Esophagus (tissue), 2 donors: ENCODE measurements at regions not wholly inside any gene's neighbourhood (a gene's known extent, or its start where the extent isn't known, plus 50 kb on each side); places are given as distances from the start of the nearest gene placed in this dataset.

Source experiments
- H3K27ac ChIP-seq, 2 donors: one replicate each; pipeline ENCODE4 v1.5.1; 2013; ENCODE audit warnings: low read depth in 2 of 2, mild to moderate bottlenecking in 2 of 2, inconsistent platforms in 1 of 2, low read length in 1 of 2, moderate library complexity in 1 of 2
- H3K27me3 ChIP-seq, 2 donors: one replicate each; pipeline ENCODE4 v1.6.1; 2013; ENCODE audit warnings: low read length in 2 of 2, control low read depth in 1 of 2, mild to moderate bottlenecking in 1 of 2; ENCODE audit not compliant: insufficient read depth in 2 of 2, control insufficient read depth in 1 of 2
- H3K36me3 ChIP-seq, 2 donors: one replicate each; pipeline ENCODE4 v1.6.1; 2013; ENCODE audit warnings: low read length in 1 of 2; ENCODE audit not compliant: control insufficient read depth in 2 of 2, insufficient read depth in 2 of 2
- H3K4me1 ChIP-seq, 2 donors: one replicate each; pipeline ENCODE4 v1.6.1; 2013; ENCODE audit warnings: low read length in 1 of 2; ENCODE audit not compliant: control insufficient read depth in 2 of 2, insufficient read depth in 2 of 2
- H3K4me3 ChIP-seq, 2 donors: one replicate each; pipeline ENCODE4 v1.5.1; 2013; ENCODE audit warnings: low read length in 2 of 2, mild to moderate bottlenecking in 2 of 2, low read depth in 1 of 2, moderate library complexity in 1 of 2
- H3K9me3 ChIP-seq, 2 donors: one replicate each; pipeline ENCODE4 v1.6.1; 2013; ENCODE audit warnings: mild to moderate bottlenecking in 2 of 2, low read depth in 1 of 2, low read length in 1 of 2, moderate library complexity in 1 of 2; ENCODE audit not compliant: control insufficient read depth in 2 of 2, insufficient read depth in 1 of 2
- WGBS, 2 donors: extraction: QIAGEN DNeasy Blood & Tissue Kit; methylation state at CpG; one replicate each; pipeline ENCODE4 v1.1.7; 2013; 5-methylcytosine and 5-hydroxymethylcytosine counted together
- donor health status: healthy with polysubstance abuse.
- donor health status: Bipolar disorder and iron deficiency.

DNA sequence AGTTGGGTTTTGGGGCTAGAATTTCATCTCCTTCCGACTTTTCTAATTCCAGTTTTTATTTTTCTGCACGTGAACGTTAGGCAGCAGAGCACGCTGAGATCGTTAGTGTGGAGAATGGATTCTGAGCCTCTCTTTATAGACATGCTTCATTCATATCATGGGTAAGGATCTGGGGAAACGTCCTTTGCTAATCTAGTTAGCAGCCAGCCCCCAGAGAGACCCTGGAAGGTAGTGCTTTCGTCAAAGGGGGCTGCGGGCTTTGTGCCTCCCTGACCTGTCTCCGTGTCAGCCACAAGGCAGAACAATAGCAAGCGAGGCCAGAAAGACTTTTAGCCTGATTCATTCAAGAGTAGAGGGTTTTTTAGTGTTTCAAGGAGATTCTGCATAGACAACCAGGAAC, 196.3 kb upstream of the KLF6 start:
- Histone ChIP-seq H3K36me3 (no peaks in the 10 kb centered on the region), H3K4me1 (no peaks in the 10 kb centered on the region), H3K27me3 (no peaks in the 10 kb centered on the region), H3K9me3 (peaks cover 0 to 3% of the 10 kb centered on the region in 2 donors), H3K27ac (no peak overlapping the region), H3K4me3 (no peak overlapping the region)
- 85 to 91% methylated on average over 10 of the region's 10 CpGs for WGBS, 2 donors

DNA sequence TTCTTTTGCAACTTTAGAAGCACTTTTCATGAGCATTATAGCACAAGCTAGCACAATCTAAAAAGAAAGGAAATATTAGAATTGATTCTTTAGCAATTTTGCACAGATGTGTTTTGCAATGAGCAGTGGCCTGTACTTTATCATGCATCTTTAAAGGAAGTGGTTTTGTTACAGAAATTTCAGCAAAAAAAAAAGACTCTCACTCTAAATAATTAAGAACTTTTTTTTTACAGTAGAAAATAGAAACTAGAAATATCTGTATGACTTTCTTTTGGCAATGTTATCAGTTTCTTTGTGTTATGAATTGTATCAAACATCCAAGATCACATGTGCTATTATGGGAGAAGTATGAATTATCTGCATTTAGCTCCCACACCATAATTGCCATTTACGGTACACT, 195.7 kb upstream of the KLF6 start:
- H3K4me1 ChIP-seq: no peaks in the 10 kb centered on the region
- H3K27ac ChIP-seq: no peak overlapping the region
- no peak overlapping the region for H3K4me3 ChIP-seq
- peaks cover 0 to 3% of the 10 kb centered on the region in 2 donors for H3K9me3 ChIP-seq
- WGBS, 2 donors: 82 to 87% methylated on average over 1 of the region's 1 CpG
- H3K27me3 ChIP-seq: no peaks in the 10 kb centered on the region
- no peaks in the 10 kb centered on the region for H3K36me3 ChIP-seq

DNA sequence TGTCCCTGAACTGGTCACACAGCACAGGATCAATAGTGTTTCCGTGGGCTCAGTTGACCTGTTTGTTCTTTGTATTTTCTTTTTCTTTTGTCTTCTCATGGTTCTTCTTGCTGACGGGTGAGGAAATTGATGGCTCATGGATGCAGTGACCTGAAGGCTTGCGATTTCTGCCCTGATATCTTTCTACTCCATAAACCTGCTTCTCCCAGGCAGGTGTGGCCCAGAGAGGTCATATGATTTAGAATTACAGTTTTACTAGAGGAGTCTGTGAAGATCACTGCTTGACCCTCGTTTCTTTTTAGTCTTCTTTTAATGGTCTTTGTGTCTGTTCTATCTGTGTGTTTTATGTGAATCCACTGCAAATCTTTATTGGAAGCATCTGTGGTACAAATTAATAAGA, 195.1 kb upstream of the KLF6 start:
- no peak overlapping the region for H3K4me3 ChIP-seq
- WGBS, 2 donors: 56 to 72% methylated on average over 4 of the region's 4 CpGs
- H3K4me1 ChIP-seq: no peaks in the 10 kb centered on the region
- no peaks in the 10 kb centered on the region for H3K36me3 ChIP-seq
- peak overlapping the region in 1 of 2 donors; percentile 28 for H3K27ac ChIP-seq
- peaks cover 0 to 3% of the 10 kb centered on the region in 2 donors for H3K9me3 ChIP-seq
- H3K27me3 ChIP-seq: no peaks in the 10 kb centered on the region

- 48 to 59% methylated on average over 4 of the region's 4 CpGs for WGBS, 2 donors
- Histone ChIP-seq H3K27me3 (no peaks in the 10 kb centered on the region), H3K27ac (peak overlapping the region; percentile 46 to 56), H3K4me3 (no peak overlapping the region), H3K4me1 (no peaks in the 10 kb centered on the region), H3K9me3 (peaks cover 0 to 3% of the 10 kb centered on the region in 2 donors), H3K36me3 (no peaks in the 10 kb centered on the region)
Observed at GRCh38 chr10:3978761-3979160, 193.8 kb upstream of the KLF6 start.

GRCh38 chr10:3978174-3978573, 193.2 kb upstream of the KLF6 start:
- WGBS, 2 donors: 86 to 95% methylated on average over 1 of the region's 1 CpG
- Histone ChIP-seq H3K36me3 (no peaks in the 10 kb centered on the region), H3K27me3 (no peaks in the 10 kb centered on the region), H3K27ac (peak overlapping the region in 1 of 2 donors; percentile 29), H3K9me3 (peaks cover 0 to 3% of the 10 kb centered on the region in 2 donors), H3K4me3 (no peak overlapping the region), H3K4me1 (no peaks in the 10 kb centered on the region)

DNA sequence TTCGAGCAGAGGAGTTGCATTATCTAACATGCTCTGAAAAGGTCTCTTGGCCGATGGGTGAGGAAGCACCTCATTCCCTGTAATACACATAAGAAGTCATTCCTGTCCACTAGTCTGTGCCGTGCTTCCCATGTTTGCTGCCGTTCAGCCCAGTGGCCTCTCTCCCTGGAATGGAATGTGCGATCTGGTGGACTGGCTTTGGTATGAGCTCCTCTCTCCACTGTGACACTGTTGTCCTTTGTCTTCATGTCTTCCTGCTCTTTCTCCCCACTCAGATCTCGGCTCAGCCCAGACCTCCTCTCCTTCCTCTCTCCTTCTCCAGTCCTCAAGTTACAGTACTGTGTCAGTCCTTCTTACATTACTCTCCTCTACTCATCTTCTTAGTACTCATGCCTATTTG, 192.8 kb upstream of the KLF6 start:
- no peaks in the 10 kb centered on the region for H3K27me3 ChIP-seq

GRCh38 chr10:3976718-3977117, 191.7 kb upstream of the KLF6 start:
- Histone ChIP-seq H3K36me3 (no peaks in the 10 kb centered on the region), H3K4me1 (no peaks in the 10 kb centered on the region), H3K9me3 (peaks cover 0 to 3% of the 10 kb centered on the region in 2 donors), H3K27me3 (no peaks in the 10 kb centered on the region), H3K4me3 (no peak overlapping the region), H3K27ac (no peak overlapping the region)
- WGBS, 2 donors: 77 to 84% methylated on average over 1 of the region's 1 CpG

More for the DNA sequence above, 192.8 kb upstream of the KLF6 start:
- H3K4me1 ChIP-seq: no peaks in the 10 kb centered on the region
- no peak overlapping the region for H3K4me3 ChIP-seq
- 86 to 89% methylated on average over 6 of the region's 6 CpGs for WGBS, 2 donors
- H3K36me3 ChIP-seq: no peaks in the 10 kb centered on the region
- peak overlapping the region; percentile 29 to 76 for H3K27ac ChIP-seq
- peaks cover 0 to 3% of the 10 kb centered on the region in 2 donors for H3K9me3 ChIP-seq

DNA sequence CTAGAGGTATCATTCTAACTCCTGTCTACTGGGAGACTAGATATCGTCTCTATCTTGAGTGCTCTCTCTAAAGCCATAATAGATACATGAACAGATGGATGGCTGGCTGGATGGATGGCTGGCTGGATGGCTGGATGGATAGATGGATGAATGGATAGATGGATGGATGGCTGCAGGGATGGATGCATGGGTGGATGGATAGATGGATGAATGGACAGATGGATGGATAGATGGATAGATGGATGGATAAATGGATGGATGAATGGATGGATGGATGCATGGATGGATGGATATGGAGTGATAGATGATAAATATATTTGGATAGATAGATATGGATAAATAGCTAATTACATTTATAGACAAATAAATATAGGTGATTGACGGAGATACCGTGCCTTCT, 191.2 kb upstream of the KLF6 start:
- H3K27me3 ChIP-seq: no peaks in the 10 kb centered on the region
- H3K9me3 ChIP-seq: peaks cover 0 to 3% of the 10 kb centered on the region in 2 donors
- no peak overlapping the region for H3K27ac ChIP-seq
- WGBS, 2 donors: 68 to 79% methylated on average over 3 of the region's 3 CpGs
- H3K36me3 ChIP-seq: no peaks in the 10 kb centered on the region
- no peak overlapping the region for H3K4me3 ChIP-seq
- no peaks in the 10 kb centered on the region for H3K4me1 ChIP-seq

DNA sequence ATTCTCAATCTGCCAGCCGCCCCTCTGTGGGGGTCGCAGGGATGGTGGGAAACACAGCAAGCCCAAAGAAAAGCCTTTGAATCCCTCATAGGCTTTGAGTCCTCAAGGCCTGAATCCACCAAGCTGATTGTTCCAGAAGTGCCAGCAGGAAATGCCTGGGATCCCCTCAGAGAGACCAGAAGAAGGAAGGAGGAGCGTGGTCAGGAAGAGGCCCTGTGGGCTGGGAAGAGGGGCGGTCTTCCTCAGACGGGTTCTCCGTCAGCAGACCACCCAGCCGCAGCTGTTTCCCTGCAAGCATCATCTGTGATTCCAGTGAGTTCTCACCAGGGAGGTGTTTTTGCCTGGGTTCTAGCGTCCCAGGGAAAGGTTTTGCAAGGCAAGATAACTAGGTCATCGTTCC, 190.0 kb upstream of the KLF6 start:
- Histone ChIP-seq H3K9me3 (peaks cover 0 to 3% of the 10 kb centered on the region in 2 donors), H3K36me3 (no peaks in the 10 kb centered on the region), H3K4me1 (peaks cover 0 to 2% of the 10 kb centered on the region in 2 donors), H3K4me3 (no peak overlapping the region), H3K27me3 (no peaks in the 10 kb centered on the region), H3K27ac (no peak overlapping the region)
- 88 to 91% methylated on average over 9 of the region's 9 CpGs for WGBS, 2 donors

GRCh38 chr10:3972460-3973301, 187.7 kb upstream of the KLF6 start:
- Histone ChIP-seq H3K4me1 (peaks cover 0 to 2% of the 10 kb centered on the region in 2 donors), H3K36me3 (no peaks in the 10 kb centered on the region), H3K27me3 (no peaks in the 10 kb centered on the region), H3K4me3 (no peak overlapping the region), H3K27ac (peak overlapping the region; percentile 41 to 68), H3K9me3 (peaks cover 0 to 2% of the 10 kb centered on the region in 2 donors)
- WGBS, 2 donors: 45 to 47% methylated on average over 5 of the region's 5 CpGs
